HG03460 (cell line): ENCODE measurements at regions not wholly inside any gene's neighbourhood (a gene's known extent, or its start where the extent isn't known, plus 50 kb on each side); places are given as distances from the start of the nearest gene placed in this dataset.

Source experiments
- ATAC-seq: cut with Tn5 transposase; IDR thresholded peaks from one replicate; pipeline ENCODE4 v1.9.1; 2021; ENCODE audit not compliant: unreplicated experiment

GRCh38 chr16:86285938-86286921 is 224.1 kb upstream of the FOXF1 start:
- ATAC-seq: no peak

GRCh38 chr16:86286991-86287663 is 223.2 kb upstream of the FOXF1 start:
- no peak for ATAC-seq

- ATAC-seq: no peak
Observed at GRCh38 chr16:86287664-86288201, 222.6 kb upstream of the FOXF1 start.

- ATAC-seq: no peak
Observed at GRCh38 chr16:86288716-86289294, 221.5 kb upstream of the FOXF1 start.

GRCh38 chr16:86289304-86289703 is 221.0 kb upstream of the FOXF1 start:
- no peak for ATAC-seq

- ATAC-seq: no peak
Observed at GRCh38 chr16:86289907-86290306, 220.4 kb upstream of the FOXF1 start.

GRCh38 chr16:86291491-86291890 is 218.8 kb upstream of the FOXF1 start:
- ATAC-seq: no peak

- no peak for ATAC-seq
Observed at GRCh38 chr16:86292171-86292775, 218.1 kb upstream of the FOXF1 start.

GRCh38 chr16:86292942-86293341 is 217.4 kb upstream of the FOXF1 start:
- no peak for ATAC-seq

- no peak for ATAC-seq
Observed at GRCh38 chr16:86293906-86294305, 216.4 kb upstream of the FOXF1 start.

GRCh38 chr16:86294535-86295196 is 215.7 kb upstream of the FOXF1 start:
- no peak for ATAC-seq

GRCh38 chr16:86296256-86296655 is 214.1 kb upstream of the FOXF1 start:
- ATAC-seq: no peak

- no peak for ATAC-seq
Observed at GRCh38 chr16:86297391-86297790, 212.9 kb upstream of the FOXF1 start.

- ATAC-seq: no peak
Observed at GRCh38 chr16:86297866-86298757, 212.2 kb upstream of the FOXF1 start.

GRCh38 chr16:86298758-86299134 is 211.6 kb upstream of the FOXF1 start:
- ATAC-seq: no peak

- ATAC-seq: no peak
Observed at GRCh38 chr16:86299882-86300610, 210.3 kb upstream of the FOXF1 start.

GRCh38 chr16:86300746-86301481 is 209.4 kb upstream of the FOXF1 start:
- ATAC-seq: no peak

GRCh38 chr16:86302421-86303109 is 207.8 kb upstream of the FOXF1 start:
- ATAC-seq: no peak
